IgD-negative memory B cell (primary cell): ENCODE measurements at regions not wholly inside any gene's neighbourhood (a gene's known extent, or its start where the extent isn't known, plus 50 kb on each side); places are given as distances from the start of the nearest gene placed in this dataset.
A peak's percentile ranks its signal among the peaks of the same experiment; 100 is the strongest.

Source experiments
- H3K27ac Mint-ChIP-seq, 3 donors: one replicate each; pipeline ENCODE4 v1.8.0; 2020 to 2022; ENCODE audit warnings: mild to moderate bottlenecking in 3 of 3, mixed read lengths in 3 of 3, moderate library complexity in 1 of 3
- H3K27me3 Mint-ChIP-seq: one replicate; pipeline ENCODE4 v1.8.0; 2021; ENCODE audit warnings: mixed read lengths
- H3K36me3 Mint-ChIP-seq: one replicate; pipeline ENCODE4 v1.8.0; 2020; ENCODE audit warnings: mild to moderate bottlenecking, mixed read lengths
- H3K4me1 Mint-ChIP-seq, 3 donors: one replicate each; pipeline ENCODE4 v1.8.0; 2020 to 2022; ENCODE audit warnings: mixed read lengths in 3 of 3, mild to moderate bottlenecking in 1 of 3
- H3K4me3 Mint-ChIP-seq, 4 donors: one replicate each; pipeline ENCODE4 v1.8.0; 2020 to 2022; ENCODE audit warnings: mild to moderate bottlenecking in 4 of 4, mixed read lengths in 4 of 4, moderate library complexity in 3 of 4
- H3K9me3 Mint-ChIP-seq, 3 donors: one replicate each; pipeline ENCODE4 v1.8.0; 2020 to 2021; ENCODE audit warnings: mixed read lengths in 3 of 3, mild to moderate bottlenecking in 1 of 3

DNA sequence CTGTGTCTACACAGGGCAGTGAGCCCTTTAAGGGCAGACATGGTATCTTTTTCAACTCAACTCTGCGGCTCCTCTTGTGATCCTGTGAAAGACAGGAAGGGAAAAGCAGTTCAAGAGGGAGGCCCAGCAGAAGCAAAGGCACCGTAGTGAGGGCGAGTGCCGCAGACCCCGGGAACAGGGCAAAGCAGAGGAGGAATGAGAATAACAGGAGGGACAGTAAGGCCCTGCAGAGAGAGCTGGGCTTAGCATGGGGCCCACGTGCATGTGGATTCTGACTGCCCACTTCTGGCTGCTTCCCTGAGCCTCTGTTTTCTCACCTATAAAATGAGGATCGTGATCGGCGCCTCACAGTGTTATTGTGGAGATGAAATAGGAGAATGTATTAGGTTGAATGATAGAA is 409.3 kb downstream of the PTPRU start:
- peaks cover 0 to 3% (median 0%) of the 10 kb centered on the region in 3 donors for H3K9me3 Mint-ChIP-seq
- H3K36me3 Mint-ChIP-seq: peaks cover 1% of the 10 kb centered on the region
- peaks cover 6% of the 10 kb centered on the region for H3K27me3 Mint-ChIP-seq

GRCh38 chr1:29644812-29645211 is 408.5 kb downstream of the PTPRU start:
- Mint-ChIP-seq H3K9me3 (peaks cover 0 to 3% (median 0%) of the 10 kb centered on the region in 3 donors), H3K36me3 (peaks cover 1% of the 10 kb centered on the region), H3K4me3 (no peak overlapping the region), H3K27me3 (peaks cover 6% of the 10 kb centered on the region), H3K27ac (no peak overlapping the region), H3K4me1 (peaks cover 0 to 3% (median 0%) of the 10 kb centered on the region in 3 donors)

More for the DNA sequence above, 409.3 kb downstream of the PTPRU start:
- Mint-ChIP-seq H3K4me3 (no peak overlapping the region), H3K4me1 (no peaks in the 10 kb centered on the region), H3K27ac (no peak overlapping the region)

DNA sequence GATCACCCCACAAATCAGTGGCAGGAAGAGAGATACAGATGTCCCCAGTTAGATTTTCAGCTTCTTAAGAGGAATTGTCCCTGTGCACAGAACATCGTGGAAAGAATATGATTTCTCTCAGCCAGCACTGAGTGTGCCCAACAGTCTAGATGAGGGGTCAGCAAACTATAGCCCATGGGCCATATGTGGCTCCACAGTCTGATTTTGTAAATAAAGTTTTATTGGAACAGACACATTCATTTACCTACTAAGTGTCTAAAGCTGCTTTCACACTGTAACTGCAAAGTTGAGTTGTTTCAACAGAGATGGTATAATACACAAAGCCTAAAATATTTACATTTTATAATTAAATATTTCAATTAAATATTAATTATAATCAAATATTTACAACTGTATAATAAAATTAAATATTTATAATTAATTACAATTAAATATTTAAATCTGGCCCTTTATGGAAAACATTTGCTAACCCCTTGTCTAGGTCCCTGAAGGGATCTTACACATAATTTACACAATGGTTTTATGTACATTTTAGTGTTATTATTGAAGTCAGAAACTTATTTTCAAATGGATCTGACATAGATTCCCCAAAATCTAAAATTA is 407.6 kb downstream of the PTPRU start:
- H3K36me3 Mint-ChIP-seq: peaks cover 1% of the 10 kb centered on the region
- H3K4me3 Mint-ChIP-seq: no peak overlapping the region
- H3K27ac Mint-ChIP-seq: no peak overlapping the region
- peaks cover 0 to 3% (median 0%) of the 10 kb centered on the region in 3 donors for H3K4me1 Mint-ChIP-seq
- H3K9me3 Mint-ChIP-seq: peaks cover 0 to 3% (median 0%) of the 10 kb centered on the region in 3 donors
- H3K27me3 Mint-ChIP-seq: peaks cover 6% of the 10 kb centered on the region

GRCh38 chr1:29643281-29643680 is 407.0 kb downstream of the PTPRU start:
- Mint-ChIP-seq H3K4me1 (peaks cover 0 to 3% (median 0%) of the 10 kb centered on the region in 3 donors), H3K4me3 (no peak overlapping the region), H3K27me3 (peaks cover 6% of the 10 kb centered on the region), H3K27ac (no peak overlapping the region), H3K9me3 (peaks cover 0 to 3% (median 0%) of the 10 kb centered on the region in 3 donors), H3K36me3 (peaks cover 1% of the 10 kb centered on the region)

DNA sequence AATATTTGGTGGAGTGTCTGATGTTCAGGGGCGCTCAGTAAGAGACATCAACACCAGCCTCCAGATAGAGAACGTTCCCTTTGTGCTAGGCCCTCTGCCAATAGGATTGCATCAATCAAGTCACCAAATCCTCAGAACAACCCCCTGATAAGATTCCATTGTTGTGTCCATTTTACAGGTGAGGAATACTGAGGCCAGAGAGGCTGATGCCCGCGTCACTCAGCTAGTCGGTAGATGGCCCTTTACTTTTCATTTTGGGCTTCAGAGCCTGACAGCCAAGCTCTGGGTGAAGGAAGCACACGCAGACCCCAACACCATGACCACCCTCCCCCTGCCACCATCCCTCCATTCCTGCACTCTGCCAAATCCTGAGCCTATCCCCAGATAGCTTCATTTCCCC is 406.2 kb downstream of the PTPRU start:
- Mint-ChIP-seq H3K9me3 (peaks cover 0 to 3% (median 0%) of the 10 kb centered on the region in 3 donors), H3K27ac (no peak overlapping the region), H3K4me3 (no peak overlapping the region)

DNA sequence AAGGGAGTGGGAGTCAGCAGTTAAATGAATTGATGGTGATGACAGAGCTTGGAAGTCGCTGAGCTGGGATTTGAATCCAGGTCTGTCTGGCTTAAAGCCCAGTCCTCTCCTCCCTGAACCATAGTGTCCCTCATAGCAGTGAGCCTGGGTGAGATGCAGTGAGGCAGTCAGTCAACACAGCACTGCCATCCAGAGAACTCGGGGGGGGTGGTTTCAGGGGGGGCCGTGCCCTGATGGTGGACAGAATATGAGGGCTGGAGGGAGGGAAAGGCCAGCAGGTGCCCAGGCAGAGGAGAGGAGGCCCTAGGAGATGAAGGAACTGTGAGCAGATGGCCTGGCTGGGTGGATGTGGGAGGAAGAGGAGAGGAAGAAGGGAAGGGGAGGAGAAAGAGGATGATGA is 405.6 kb downstream of the PTPRU start:
- Mint-ChIP-seq H3K9me3 (peaks cover 0 to 3% (median 1%) of the 10 kb centered on the region in 3 donors), H3K27me3 (peaks cover 3% of the 10 kb centered on the region), H3K4me3 (no peak overlapping the region), H3K27ac (no peak overlapping the region), H3K4me1 (peaks cover 0 to 3% (median 0%) of the 10 kb centered on the region in 3 donors), H3K36me3 (no peaks in the 10 kb centered on the region)

More for the DNA sequence above, 406.2 kb downstream of the PTPRU start:
- Mint-ChIP-seq H3K36me3 (no peaks in the 10 kb centered on the region), H3K4me1 (peaks cover 0 to 3% (median 0%) of the 10 kb centered on the region in 3 donors), H3K27me3 (peaks cover 3% of the 10 kb centered on the region)

GRCh38 chr1:29640428-29640785 is 404.1 kb downstream of the PTPRU start:
- peaks cover 1% of the 10 kb centered on the region for H3K36me3 Mint-ChIP-seq
- H3K9me3 Mint-ChIP-seq: peaks cover 0 to 4% (median 1%) of the 10 kb centered on the region in 3 donors
- peaks cover 6% of the 10 kb centered on the region for H3K27me3 Mint-ChIP-seq
- peaks cover 0 to 3% (median 0%) of the 10 kb centered on the region in 3 donors for H3K4me1 Mint-ChIP-seq
- H3K4me3 Mint-ChIP-seq: no peak overlapping the region
- no peak overlapping the region for H3K27ac Mint-ChIP-seq

GRCh38 chr1:29639741-29640427 is 403.6 kb downstream of the PTPRU start:
- Mint-ChIP-seq H3K27ac (no peak overlapping the region), H3K9me3 (peaks cover 0 to 3% (median 1%) of the 10 kb centered on the region in 3 donors), H3K36me3 (peaks cover 1% of the 10 kb centered on the region), H3K27me3 (peaks cover 6% of the 10 kb centered on the region), H3K4me1 (peaks cover 0 to 3% (median 0%) of the 10 kb centered on the region in 3 donors), H3K4me3 (no peak overlapping the region)

DNA sequence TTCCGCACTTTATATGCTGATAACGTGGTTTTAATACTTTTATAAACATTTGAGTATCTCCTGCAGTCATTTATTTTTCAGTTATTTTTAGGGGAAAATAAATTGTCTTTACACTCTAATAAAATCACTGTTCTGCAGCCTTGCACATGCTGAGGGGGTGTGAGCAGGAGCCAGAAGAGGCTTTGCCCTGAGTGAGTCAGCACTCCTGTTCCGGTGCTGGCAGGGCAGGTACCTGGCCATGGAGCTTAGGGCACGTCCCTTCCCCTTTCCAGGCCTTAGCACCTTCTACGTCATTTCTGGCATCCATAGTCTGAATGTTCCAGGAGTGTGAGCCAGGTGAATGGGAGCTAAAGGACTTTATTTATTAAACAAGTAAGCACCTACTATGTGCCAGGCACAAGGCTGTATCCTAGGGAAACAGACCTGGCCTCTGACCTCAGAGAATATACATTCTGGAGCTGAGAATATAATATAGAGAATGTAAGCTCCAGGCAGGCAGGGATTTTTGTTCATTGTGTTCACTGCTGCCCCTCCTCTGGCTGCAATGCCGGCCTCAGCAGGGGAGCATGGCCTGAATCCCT is 402.9 kb downstream of the PTPRU start:
- Mint-ChIP-seq H3K27me3 (peaks cover 6% of the 10 kb centered on the region), H3K4me1 (peaks cover 0 to 3% (median 0%) of the 10 kb centered on the region in 3 donors), H3K4me3 (no peak overlapping the region), H3K27ac (no peak overlapping the region), H3K9me3 (peaks cover 0 to 2% (median 1%) of the 10 kb centered on the region in 3 donors), H3K36me3 (peaks cover 1% of the 10 kb centered on the region)

GRCh38 chr1:29638281-29638680 is 402.0 kb downstream of the PTPRU start:
- H3K27ac Mint-ChIP-seq: no peak overlapping the region
- peaks cover 1% of the 10 kb centered on the region for H3K36me3 Mint-ChIP-seq
- H3K9me3 Mint-ChIP-seq: peaks cover 0 to 2% (median 1%) of the 10 kb centered on the region in 3 donors
- no peak overlapping the region for H3K4me3 Mint-ChIP-seq
- peaks cover 0 to 3% (median 0%) of the 10 kb centered on the region in 3 donors for H3K4me1 Mint-ChIP-seq
- peaks cover 11% of the 10 kb centered on the region for H3K27me3 Mint-ChIP-seq

- H3K4me3 Mint-ChIP-seq: no peak overlapping the region
- H3K27ac Mint-ChIP-seq: peak overlapping the region in 1 of 3 donors; percentile 47
- peaks cover 0 to 3% (median 0%) of the 10 kb centered on the region in 3 donors for H3K4me1 Mint-ChIP-seq
- H3K9me3 Mint-ChIP-seq: peaks cover 0 to 2% (median 1%) of the 10 kb centered on the region in 3 donors
- peaks cover 1% of the 10 kb centered on the region for H3K36me3 Mint-ChIP-seq
- peaks cover 11% of the 10 kb centered on the region for H3K27me3 Mint-ChIP-seq
Observed at GRCh38 chr1:29636936-29637335, 400.6 kb downstream of the PTPRU start.

DNA sequence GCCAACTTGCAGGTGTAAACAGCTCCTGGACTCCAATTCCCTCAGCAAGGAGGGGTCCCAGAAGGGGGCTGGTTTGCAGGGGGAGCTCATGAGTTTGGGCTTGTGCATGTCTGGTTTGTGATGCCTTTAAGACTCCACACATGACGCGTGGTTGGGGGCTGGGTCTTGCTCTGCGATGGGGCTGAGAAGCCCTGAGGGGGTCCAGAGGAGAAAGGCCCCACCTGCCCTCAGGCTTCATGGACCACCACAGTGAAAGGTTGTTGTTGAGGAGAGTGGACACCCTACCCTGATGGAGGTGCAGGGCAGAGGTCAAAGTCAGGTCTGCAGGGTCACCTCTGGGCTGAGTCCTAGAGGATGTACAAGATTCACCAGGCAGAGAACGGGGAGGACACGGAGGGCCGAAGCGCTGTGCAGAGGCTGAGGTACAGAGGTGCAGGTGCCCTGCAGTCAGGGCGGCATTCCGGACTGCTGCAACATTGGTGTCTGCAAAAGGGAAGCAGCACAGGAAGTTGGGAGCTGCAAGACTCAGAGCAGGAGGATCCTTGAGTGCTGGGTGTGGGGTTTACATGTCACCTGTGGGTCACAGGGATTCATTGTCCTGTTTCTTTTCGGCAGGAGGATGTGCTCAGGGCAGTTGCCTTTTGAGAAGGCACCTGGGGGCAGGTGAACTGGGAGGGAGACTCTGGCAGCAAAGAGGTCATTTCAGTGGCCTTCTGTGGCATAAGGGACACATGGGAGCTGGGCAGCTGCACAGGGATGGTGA is 399.4 kb downstream of the PTPRU start:
- H3K4me1 Mint-ChIP-seq: peaks cover 0 to 3% (median 0%) of the 10 kb centered on the region in 3 donors
- no peak overlapping the region for H3K4me3 Mint-ChIP-seq
- peaks cover 11% of the 10 kb centered on the region for H3K27me3 Mint-ChIP-seq
- no peak overlapping the region for H3K27ac Mint-ChIP-seq
- peaks cover 1% of the 10 kb centered on the region for H3K36me3 Mint-ChIP-seq
- peaks cover 0 to 2% (median 1%) of the 10 kb centered on the region in 3 donors for H3K9me3 Mint-ChIP-seq

DNA sequence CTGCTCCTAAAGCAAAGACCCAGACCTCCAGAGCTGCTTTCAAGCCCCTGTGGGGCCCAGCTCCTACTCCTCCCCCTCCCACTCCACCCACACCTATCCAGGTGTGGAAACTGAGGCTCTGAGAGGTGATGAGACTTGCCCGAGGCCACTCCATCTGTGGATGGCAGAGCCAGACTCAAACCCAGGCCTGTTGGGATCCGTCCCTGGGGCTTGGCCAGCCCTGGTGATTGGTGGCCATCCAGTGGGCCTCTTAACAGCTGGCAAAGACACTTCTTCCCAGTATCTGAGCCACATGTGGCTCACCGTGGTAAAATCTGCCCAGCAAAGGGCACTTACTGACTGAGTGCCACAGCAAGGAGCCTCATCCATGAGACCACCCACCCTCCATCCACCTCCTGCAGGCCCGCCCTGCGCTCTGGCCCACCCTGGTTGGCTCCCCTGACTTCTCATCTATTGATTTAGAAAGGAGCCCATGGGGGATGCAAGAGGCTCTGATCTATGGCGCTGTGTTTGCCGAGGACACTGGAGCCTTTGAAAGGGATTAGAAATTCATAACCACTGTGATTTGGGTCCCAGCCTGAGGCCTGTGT is 398.5 kb downstream of the PTPRU start:
- Mint-ChIP-seq H3K27me3 (peaks cover 11% of the 10 kb centered on the region), H3K4me1 (no peaks in the 10 kb centered on the region), H3K9me3 (peaks cover 0 to 2% (median 1%) of the 10 kb centered on the region in 3 donors), H3K4me3 (no peak overlapping the region), H3K36me3 (peaks cover 1% of the 10 kb centered on the region), H3K27ac (no peak overlapping the region)

- H3K27ac Mint-ChIP-seq: no peak overlapping the region
- no peaks in the 10 kb centered on the region for H3K4me1 Mint-ChIP-seq
- no peak overlapping the region for H3K4me3 Mint-ChIP-seq
- peaks cover 11% of the 10 kb centered on the region for H3K27me3 Mint-ChIP-seq
- peaks cover 1% of the 10 kb centered on the region for H3K36me3 Mint-ChIP-seq
- H3K9me3 Mint-ChIP-seq: peaks cover 0 to 2% (median 1%) of the 10 kb centered on the region in 3 donors
Observed at GRCh38 chr1:29634324-29634723, 398.0 kb downstream of the PTPRU start.
